ENCODE measurements at regions not wholly inside any gene's neighbourhood (a gene's known extent, or its start where the extent isn't known, plus 50 kb on each side); places are given as distances from the start of the nearest gene placed in this dataset.

DNA sequence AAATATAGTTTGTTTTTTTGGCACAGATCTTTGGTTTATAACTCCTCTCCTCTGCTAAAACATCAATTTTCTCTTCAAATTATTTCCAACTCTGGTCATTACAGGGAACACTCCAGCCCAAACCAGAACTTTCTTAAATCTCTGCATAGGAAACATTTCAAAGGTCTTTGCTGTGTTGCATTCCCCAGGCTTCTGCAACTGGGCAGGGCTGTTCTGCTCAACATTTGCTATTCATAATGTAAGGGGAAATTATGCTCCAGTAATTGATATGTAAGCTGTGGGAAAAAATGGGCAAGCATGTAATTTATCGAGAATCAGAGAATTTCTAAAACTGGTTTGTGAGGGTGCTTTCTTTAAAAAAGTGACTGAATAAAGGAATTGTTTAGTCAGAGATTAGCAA, 410.4 kb downstream of the TUSC7 start:
- Histone ChIP-seq H2AFZ (ENCODE audit: low read depth) (no peak overlapping the region), H3K4me3 (ENCODE audit: low read depth in 2 of 2, low read length in 1 of 2) (no peak overlapping the region), H4K20me1 (ENCODE audit: insufficient read depth) (no peaks in the 10 kb centered on the region), H3K9me3 (no peaks in the 10 kb centered on the region), H3K4me2 (no peak overlapping the region), H3K79me2 (ENCODE audit: insufficient read depth) (no peaks in the 10 kb centered on the region), H3F3A (replicated peaks; ENCODE audit: insufficient read depth) (no peaks in the 10 kb centered on the region), H3K9ac (no peak overlapping the region), H3K36me3 (replicated peaks in 1 of 2; ENCODE audit: control insufficient read depth in 1 of 2, insufficient read depth in 2 of 2, low read length in 1 of 2) (no peaks in the 10 kb centered on the region), H3K9me2 (no peaks in the 10 kb centered on the region), H3K27me3 (ENCODE audit: insufficient read depth) (no peaks in the 10 kb centered on the region), H3K4me1 (ENCODE audit: control insufficient read depth in 1 of 2, insufficient read depth in 2 of 2, low read depth in 1 of 2, low read length in 1 of 2) (peaks cover 0 to 9% of the 10 kb centered on the region in 2 experiments; a peak in 2 of 4 replicates), H3K27ac (ENCODE audit: low read depth in 2 of 2, low read length in 1 of 2) (no peak overlapping the region; a peak in 1 of 4 replicates)
- WGBS (ENCODE audit: low lambda C conversion rate), result 51% methylated on average over 1 of the region's 1 CpG
- ChIA-PET POLR2A (no interaction called here), CTCF (no interaction called here)
- DNase-seq, result no peak
- TF ChIP-seq EZH2phosphoT487 (IDR thresholded peaks at IDR 0.05; ENCODE audit: borderline replicate concordance, low read depth) (no peak), NFIC (IDR thresholded peaks at IDR 0.05; ENCODE audit: borderline replicate concordance) (no peak), RAD21 (IDR thresholded peaks at IDR 0.05; ENCODE audit: low read length) (no peak), NRF1 (IDR thresholded peaks at IDR 0.05; ENCODE audit: low read depth, low read length) (no peak), FOXM1 (IDR thresholded peaks at IDR 0.05; ENCODE audit: low read depth) (no peak), TCF12 (IDR thresholded peaks at IDR 0.05) (no peak), RCOR1 (IDR thresholded peaks at IDR 0.05; ENCODE audit: low read length) (no peak), GATA2 (CRISPR knock-in tag; IDR thresholded peaks at IDR 0.05) (no peak), ZBTB33 (IDR thresholded peaks at IDR 0.05; ENCODE audit: borderline replicate concordance, low read depth) (no peak)

- Histone ChIP-seq H3K27me3 (ENCODE audit: insufficient read depth) (no peaks in the 10 kb centered on the region), H3K9me2 (no peaks in the 10 kb centered on the region), H3K36me3 (replicated peaks in 1 of 2; ENCODE audit: control insufficient read depth in 1 of 2, insufficient read depth in 2 of 2, low read length in 1 of 2) (no peaks in the 10 kb centered on the region), H3K79me2 (ENCODE audit: insufficient read depth) (no peaks in the 10 kb centered on the region), H4K20me1 (ENCODE audit: insufficient read depth) (no peaks in the 10 kb centered on the region), H3F3A (replicated peaks; ENCODE audit: insufficient read depth) (no peaks in the 10 kb centered on the region), H2AFZ (ENCODE audit: low read depth) (no peak overlapping the region), H3K9me3 (no peaks in the 10 kb centered on the region), H3K4me1 (ENCODE audit: control insufficient read depth in 1 of 2, insufficient read depth in 2 of 2, low read depth in 1 of 2, low read length in 1 of 2) (peaks cover 0 to 9% of the 10 kb centered on the region in 2 experiments; a peak in 2 of 4 replicates), H3K27ac (ENCODE audit: low read depth in 2 of 2, low read length in 1 of 2) (no peak overlapping the region), H3K4me2 (no peak overlapping the region), H3K4me3 (ENCODE audit: low read depth in 2 of 2, low read length in 1 of 2) (no peak overlapping the region), H3K9ac (no peak overlapping the region)
- DNase-seq, result no peak
- WGBS (ENCODE audit: low lambda C conversion rate), result 40% methylated on average over 1 of the region's 1 CpG
- ChIA-PET CTCF (no interaction called here), POLR2A (no interaction called here)
- TF ChIP-seq TAF1 (IDR thresholded peaks at IDR 0.05; ENCODE audit: borderline replicate concordance, low read depth, low read length), result no peak
- no peak for TF ChIP-seq TEAD4 (IDR thresholded peaks at IDR 0.05; ENCODE audit: borderline replicate concordance, insufficient read depth)
- TF ChIP-seq NFIC (IDR thresholded peaks at IDR 0.05; ENCODE audit: borderline replicate concordance), result no peak
- TF ChIP-seq JUND (IDR thresholded peaks at IDR 0.05), result no peak
- TF ChIP-seq GATA2 (CRISPR knock-in tag; IDR thresholded peaks at IDR 0.05), result no peak
- TF ChIP-seq PBX3 (IDR thresholded peaks at IDR 0.05), result no peak
- TF ChIP-seq MXI1 (IDR thresholded peaks at IDR 0.05; ENCODE audit: low read depth, low read length), result no peak
- TF ChIP-seq REST (IDR thresholded peaks at IDR 0.05; ENCODE audit: low read depth, low read length), result no peak
- TF ChIP-seq, protein P1, sequence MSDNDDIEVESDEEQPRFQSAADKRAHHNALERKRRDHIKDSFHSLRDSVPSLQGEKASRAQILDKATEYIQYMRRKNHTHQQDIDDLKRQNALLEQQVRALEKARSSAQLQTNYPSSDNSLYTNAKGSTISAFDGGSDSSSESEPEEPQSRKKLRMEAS (IDR thresholded peaks at IDR 0.05; ENCODE audit: low read depth), result no peak
- TF ChIP-seq USF1 (IDR thresholded peaks at IDR 0.05; ENCODE audit: borderline replicate concordance, low read depth), result no peak
- no peak for TF ChIP-seq POLR2AphosphoS5 (IDR thresholded peaks at IDR 0.05; ENCODE audit: low read depth, low read length)
- no peak for TF ChIP-seq RXRA (IDR thresholded peaks at IDR 0.05; ENCODE audit: borderline replicate concordance, low read depth)
- no peak for TF ChIP-seq TCF12 (IDR thresholded peaks at IDR 0.05)
- TF ChIP-seq CTCF (IDR thresholded peaks at IDR 0.05), result no peak
Observed at GRCh38 chr3:117122609-117123008, 413.0 kb downstream of the TUSC7 start.
